Fibroblast of lung (primary cell): ENCODE measurements at regions not wholly inside any gene's neighbourhood (a gene's known extent, or its start where the extent isn't known, plus 50 kb on each side); places are given as distances from the start of the nearest gene placed in this dataset.

Source experiments
- DNase-seq, 2 donors: peaks; one replicate each; pipeline versions ENCODE4 v3.0.0 to v3.0.0-alpha.2; 2010; ENCODE audit warnings: low read depth in 2 of 2
- H2AFZ ChIP-seq: 2 replicates; pipeline ENCODE4 v1.5.1; 2012; ENCODE audit warnings: low read length, control low read depth, inconsistent platforms
- H3K27ac ChIP-seq: 2 replicates; pipeline ENCODE4 v1.5.1; 2011; ENCODE audit warnings: low read length, control low read depth; ENCODE audit not compliant: insufficient read depth
- H3K27me3 ChIP-seq: 2 replicates; pipeline ENCODE4 v1.5.1; 2011; ENCODE audit warnings: mild to moderate bottlenecking, low read length; ENCODE audit not compliant: control insufficient read depth, insufficient read depth
- H3K36me3 ChIP-seq: 2 replicates; pipeline ENCODE4 v1.5.1; 2011; ENCODE audit warnings: low read length; ENCODE audit not compliant: control insufficient read depth, insufficient read depth
- H3K4me1 ChIP-seq: 2 replicates; pipeline ENCODE4 v1.5.1; 2011; ENCODE audit warnings: low read length; ENCODE audit not compliant: control insufficient read depth, insufficient read depth; ENCODE audit errors: extremely low read depth
- H3K4me2 ChIP-seq: 2 replicates; pipeline ENCODE4 v1.5.1; 2011; ENCODE audit warnings: low read length, control low read depth; ENCODE audit not compliant: insufficient read depth; ENCODE audit errors: extremely low read depth
- H3K4me3 ChIP-seq, 4 experiments: fragments of 200-600 bp in 1 of 4; sonication (generic) in 1 of 4; replicated peaks in 1 of 4; 2 replicates each; pipeline ENCODE4 v1.5.1; 2011 to 2016; ENCODE audit warnings: low read length in 4 of 4, low read depth in 3 of 4, mild to moderate bottlenecking in 3 of 4, control low read depth in 2 of 4, inconsistent platforms in 1 of 4, mixed read lengths in 1 of 4; ENCODE audit not compliant: insufficient read depth in 1 of 4; ENCODE audit errors: control extremely low read depth in 1 of 4
- H3K79me2 ChIP-seq: 2 replicates; pipeline ENCODE4 v1.5.1; 2012; ENCODE audit warnings: mild to moderate bottlenecking, low read length, inconsistent platforms; ENCODE audit not compliant: control insufficient read depth, insufficient read depth
- H3K9ac ChIP-seq: 2 replicates; pipeline ENCODE4 v1.5.1; 2011; ENCODE audit warnings: mild to moderate bottlenecking, low read length, control low read depth; ENCODE audit not compliant: insufficient read depth
- H3K9me3 ChIP-seq: 2 replicates; pipeline ENCODE4 v1.5.1; 2012; ENCODE audit warnings: low read depth, low read length; ENCODE audit not compliant: control insufficient read depth, insufficient read depth
- H4K20me1 ChIP-seq: 2 replicates; pipeline ENCODE4 v1.5.1; 2011; ENCODE audit warnings: low read length; ENCODE audit not compliant: control insufficient read depth, insufficient read depth; ENCODE audit errors: extremely low read depth
- EZH2 ChIP-seq: IDR thresholded peaks from 2 replicates; pipeline ENCODE4 v1.5.1; 2012; ENCODE audit warnings: low read length, control low read depth, mild to moderate bottlenecking; ENCODE audit errors: missing control alignments
- TF ChIP-seq, protein P1 (sequence below), 2 donors: IDR thresholded peaks in 1 of 2; conservative IDR thresholded peaks in 1 of 2; 1 replicate in 1 of 2; 2 replicates in 1 of 2; pipeline ENCODE4 v1.5.1; 2011 to 2012; ENCODE audit warnings: low read length in 2 of 2, control low read depth in 1 of 2, inconsistent platforms in 1 of 2, low read depth in 1 of 2, mild to moderate bottlenecking in 1 of 2

- DNase-seq: no peak
- Histone ChIP-seq H3K4me2 (no peak overlapping the region), H3K79me2 (no peaks in the 10 kb centered on the region), H4K20me1 (no peaks in the 10 kb centered on the region), H3K36me3 (no peaks in the 10 kb centered on the region), H3K27ac (no peak overlapping the region), H3K9ac (no peak overlapping the region), H3K4me1 (no peaks in the 10 kb centered on the region), H3K4me3 (no peak overlapping the region), H3K9me3 (no peaks in the 10 kb centered on the region), H3K27me3 (no peaks in the 10 kb centered on the region), H2AFZ (no peak overlapping the region)
- TF ChIP-seq EZH2: no peak
- TF ChIP-seq, protein P1, sequence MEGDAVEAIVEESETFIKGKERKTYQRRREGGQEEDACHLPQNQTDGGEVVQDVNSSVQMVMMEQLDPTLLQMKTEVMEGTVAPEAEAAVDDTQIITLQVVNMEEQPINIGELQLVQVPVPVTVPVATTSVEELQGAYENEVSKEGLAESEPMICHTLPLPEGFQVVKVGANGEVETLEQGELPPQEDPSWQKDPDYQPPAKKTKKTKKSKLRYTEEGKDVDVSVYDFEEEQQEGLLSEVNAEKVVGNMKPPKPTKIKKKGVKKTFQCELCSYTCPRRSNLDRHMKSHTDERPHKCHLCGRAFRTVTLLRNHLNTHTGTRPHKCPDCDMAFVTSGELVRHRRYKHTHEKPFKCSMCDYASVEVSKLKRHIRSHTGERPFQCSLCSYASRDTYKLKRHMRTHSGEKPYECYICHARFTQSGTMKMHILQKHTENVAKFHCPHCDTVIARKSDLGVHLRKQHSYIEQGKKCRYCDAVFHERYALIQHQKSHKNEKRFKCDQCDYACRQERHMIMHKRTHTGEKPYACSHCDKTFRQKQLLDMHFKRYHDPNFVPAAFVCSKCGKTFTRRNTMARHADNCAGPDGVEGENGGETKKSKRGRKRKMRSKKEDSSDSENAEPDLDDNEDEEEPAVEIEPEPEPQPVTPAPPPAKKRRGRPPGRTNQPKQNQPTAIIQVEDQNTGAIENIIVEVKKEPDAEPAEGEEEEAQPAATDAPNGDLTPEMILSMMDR (conservative IDR thresholded peaks at IDR 0.05 in 1 of 2, IDR thresholded peaks at IDR 0.05 in 1 of 2; ENCODE audit: low read depth in 1 of 2, low read length in 2 of 2): no peak
Observed at GRCh38 chr22:49541693-49542230, 285.9 kb downstream of the BRD1 start.

DNA sequence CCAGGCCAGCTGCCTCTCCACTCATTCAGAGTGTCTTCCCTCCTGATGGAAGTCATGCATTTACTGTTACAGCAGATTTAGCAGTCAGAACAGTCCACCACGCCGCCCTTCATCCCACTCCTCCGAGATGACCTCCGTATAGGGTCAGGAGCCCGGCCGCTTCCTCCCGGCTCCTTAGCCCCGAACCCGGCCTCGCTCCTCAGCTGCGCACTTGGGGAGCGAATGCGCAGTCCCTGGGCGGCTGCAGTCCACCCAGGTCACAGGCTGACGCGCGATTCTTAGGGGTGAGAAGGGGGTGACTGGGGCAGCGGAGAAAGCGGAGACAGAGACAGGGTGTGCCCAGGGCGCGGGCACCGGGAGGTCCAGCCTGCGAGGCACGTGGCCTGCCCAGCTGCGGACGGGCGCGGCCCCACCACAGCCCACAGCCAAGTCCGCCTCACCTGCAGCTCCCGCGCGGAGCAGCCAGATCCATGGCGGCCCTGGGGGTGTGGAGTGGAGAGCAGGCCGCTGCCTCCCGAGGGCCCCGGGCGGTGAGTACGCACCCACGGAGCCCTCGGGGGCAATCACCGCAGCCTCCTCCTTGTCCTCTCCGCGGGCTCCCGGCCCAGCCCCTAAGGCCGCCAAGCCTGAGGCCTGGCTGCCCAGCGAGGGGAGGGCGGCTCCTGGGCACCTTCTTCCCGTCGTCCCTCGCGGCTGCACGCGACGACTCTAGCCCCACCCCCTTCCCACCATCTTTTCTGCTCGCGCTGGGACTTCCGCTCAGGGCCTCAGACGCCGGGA lies 286.6 kb downstream of the BRD1 start:
- H4K20me1 ChIP-seq: no peaks in the 10 kb centered on the region
- H3K36me3 ChIP-seq: no peaks in the 10 kb centered on the region
- H3K4me2 ChIP-seq: no peak overlapping the region
- DNase-seq: no peak
- H2AFZ ChIP-seq: no peak overlapping the region
- no peaks in the 10 kb centered on the region for H3K27me3 ChIP-seq
- no peak for TF ChIP-seq EZH2
- TF ChIP-seq, protein P1 (conservative IDR thresholded peaks at IDR 0.05 in 1 of 2, IDR thresholded peaks at IDR 0.05 in 1 of 2; ENCODE audit: low read depth in 1 of 2, low read length in 2 of 2): no peak
- H3K27ac ChIP-seq: no peak overlapping the region
- no peaks in the 10 kb centered on the region for H3K9me3 ChIP-seq
- no peaks in the 10 kb centered on the region for H3K4me1 ChIP-seq
- H3K4me3 ChIP-seq: no peak overlapping the region
- no peaks in the 10 kb centered on the region for H3K79me2 ChIP-seq
- H3K9ac ChIP-seq: no peak overlapping the region

DNA sequence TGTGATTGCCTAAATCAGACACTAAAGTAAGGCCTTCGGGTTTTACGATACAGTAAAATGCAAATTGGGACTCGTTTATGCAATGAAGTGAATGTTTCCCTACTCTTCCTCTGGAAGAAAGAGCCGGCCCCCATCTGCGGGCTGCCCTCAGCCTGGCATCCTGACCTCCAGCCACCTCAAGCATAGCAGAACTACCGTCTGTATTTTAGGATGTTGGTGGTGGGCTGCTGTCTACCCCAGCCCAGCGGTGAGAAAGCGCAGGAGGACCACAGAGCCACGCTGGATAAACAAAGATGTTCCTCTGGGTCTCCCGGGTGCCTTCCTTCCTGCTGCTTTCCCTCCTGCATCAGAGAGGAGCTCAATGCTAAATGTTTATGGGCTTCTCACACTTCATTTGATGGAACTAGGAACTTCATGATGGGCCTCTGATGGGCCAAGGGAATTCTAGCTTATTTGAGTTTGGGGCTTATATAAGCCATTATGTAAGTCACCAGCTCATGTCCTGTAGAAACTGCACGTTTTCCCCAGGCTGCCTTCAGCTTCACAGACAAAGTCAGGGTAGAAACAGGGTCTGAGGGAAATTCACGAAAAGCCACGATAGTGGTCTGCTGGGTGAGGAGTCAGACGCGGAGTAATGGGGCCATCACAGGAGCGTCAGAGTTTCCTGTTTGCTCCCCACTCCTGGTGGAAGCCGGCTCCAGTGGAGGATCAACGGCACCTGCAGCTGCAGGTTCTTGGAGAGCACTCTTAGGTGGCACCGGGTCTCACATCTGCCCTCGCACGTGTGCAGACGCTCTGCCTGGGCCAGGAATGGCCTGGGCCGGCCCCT lies 287.4 kb downstream of the BRD1 start:
- TF ChIP-seq, protein P1 (conservative IDR thresholded peaks at IDR 0.05 in 1 of 2, IDR thresholded peaks at IDR 0.05 in 1 of 2; ENCODE audit: low read depth in 1 of 2, low read length in 2 of 2): no peak
- no peak for TF ChIP-seq EZH2
- no peak for DNase-seq
- H4K20me1 ChIP-seq: no peaks in the 10 kb centered on the region
- no peaks in the 10 kb centered on the region for H3K9me3 ChIP-seq
- no peak overlapping the region for H3K4me2 ChIP-seq
- no peaks in the 10 kb centered on the region for H3K36me3 ChIP-seq
- H3K9ac ChIP-seq: no peak overlapping the region
- no peak overlapping the region for H3K4me3 ChIP-seq
- H3K4me1 ChIP-seq: no peaks in the 10 kb centered on the region
- no peak overlapping the region for H2AFZ ChIP-seq
- H3K79me2 ChIP-seq: no peaks in the 10 kb centered on the region
- no peak overlapping the region for H3K27ac ChIP-seq
- H3K27me3 ChIP-seq: no peaks in the 10 kb centered on the region
